ENCODE measurements at regions not wholly inside any gene's neighbourhood (a gene's known extent, or its start where the extent isn't known, plus 50 kb on each side); places are given as distances from the start of the nearest gene placed in this dataset.

DNA sequence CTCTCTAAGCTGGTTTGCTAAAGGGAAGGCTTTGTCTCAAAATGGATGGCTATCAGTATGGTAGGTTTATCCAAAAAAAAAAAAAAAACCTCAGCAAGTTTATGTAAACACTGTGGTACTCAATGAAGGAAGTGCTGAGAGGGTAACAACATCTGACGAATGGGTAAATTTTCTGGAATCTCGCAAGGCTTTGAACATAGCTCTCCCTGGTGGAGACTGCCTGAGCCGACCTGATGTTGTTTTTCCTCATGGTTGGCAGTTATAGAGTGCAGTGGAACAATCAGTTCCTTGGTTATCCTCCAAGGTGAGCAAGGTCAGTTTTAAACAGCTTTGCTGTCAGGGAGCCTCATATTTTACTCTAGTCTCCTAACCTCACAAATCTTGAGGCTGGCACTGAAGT is 94.6 kb downstream of the ZPLD1 start:
- H3K4me1 ChIP-seq (ENCODE audit: control insufficient read depth, insufficient read depth, low read length): peaks cover 4% of the 10 kb centered on the region
- H3K9me3 ChIP-seq (ENCODE audit: control insufficient read depth, low read length): no peaks in the 10 kb centered on the region
- H3K27me3 ChIP-seq (ENCODE audit: control insufficient read depth, insufficient read depth, low read length): no peaks in the 10 kb centered on the region
- H3K4me3 ChIP-seq (ENCODE audit: low read length): no peak overlapping the region
- H3K36me3 ChIP-seq (ENCODE audit: control insufficient read depth, insufficient read depth, low read length): no peaks in the 10 kb centered on the region
- H3K9ac ChIP-seq (ENCODE audit: low read length): no peak overlapping the region

DNA sequence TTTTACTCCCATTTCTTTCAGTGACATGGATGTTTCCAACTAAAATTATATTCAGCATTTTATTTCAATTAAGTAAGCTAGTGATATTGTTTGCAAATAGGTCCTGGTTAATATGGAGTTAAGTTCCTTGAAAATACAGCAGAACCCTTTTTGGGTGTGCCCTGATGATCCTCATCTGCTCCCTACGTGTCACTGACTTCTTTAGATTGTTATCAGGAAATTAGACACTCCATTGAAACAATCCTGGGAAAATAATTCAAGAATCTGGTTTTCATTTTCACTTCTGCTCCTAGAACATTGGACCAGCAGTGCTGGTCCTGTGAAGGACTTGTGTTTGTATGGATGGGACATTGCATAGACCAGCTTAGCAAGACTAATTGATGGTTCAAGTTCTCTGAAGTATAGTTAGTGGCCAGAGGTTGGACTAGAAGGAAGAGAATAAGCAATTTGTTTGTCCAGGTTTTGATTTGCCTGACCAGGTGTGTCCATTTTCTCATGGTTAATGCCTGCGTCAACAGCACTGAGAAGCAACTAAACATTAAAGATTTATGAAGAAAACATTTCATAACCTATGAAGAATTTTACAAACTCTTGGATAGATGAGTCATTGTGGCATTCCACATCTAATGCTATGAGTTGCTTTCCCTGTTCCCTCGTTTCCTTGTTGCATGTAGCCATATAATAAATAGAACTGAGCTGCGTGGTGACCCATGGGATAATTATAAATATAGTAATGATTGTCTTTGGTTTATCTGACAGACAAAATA is 95.8 kb downstream of the ZPLD1 start:
- Histone ChIP-seq H3K9ac (ENCODE audit: low read length) (no peak overlapping the region), H3K9me3 (ENCODE audit: control insufficient read depth, low read length) (no peaks in the 10 kb centered on the region), H3K27me3 (ENCODE audit: control insufficient read depth, insufficient read depth, low read length) (no peaks in the 10 kb centered on the region), H3K4me1 (ENCODE audit: control insufficient read depth, insufficient read depth, low read length) (no peaks in the 10 kb centered on the region), H3K36me3 (ENCODE audit: control insufficient read depth, insufficient read depth, low read length) (no peaks in the 10 kb centered on the region), H3K4me3 (ENCODE audit: low read length) (no peak overlapping the region)

DNA sequence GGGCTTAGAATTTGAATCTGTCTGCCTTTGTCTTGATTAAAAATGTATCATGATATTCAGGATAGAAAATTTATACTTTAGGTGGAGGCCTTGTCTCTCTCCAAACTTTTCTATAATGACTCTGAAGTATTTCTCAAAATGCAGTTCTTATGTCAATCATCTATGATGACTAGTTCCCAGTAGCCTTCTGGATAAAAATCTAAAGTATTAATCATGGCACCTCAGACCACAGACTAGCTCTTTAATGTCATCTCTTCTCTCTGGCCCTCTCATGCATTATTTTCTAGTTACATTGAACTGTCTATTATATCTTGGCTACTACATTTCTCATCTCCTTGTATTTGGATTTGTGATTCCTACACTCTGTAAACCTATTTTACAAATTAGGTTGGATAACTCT is 96.9 kb downstream of the ZPLD1 start:
- no peaks in the 10 kb centered on the region for H3K9me3 ChIP-seq (ENCODE audit: control insufficient read depth, low read length)
- no peaks in the 10 kb centered on the region for H3K36me3 ChIP-seq (ENCODE audit: control insufficient read depth, insufficient read depth, low read length)
- H3K9ac ChIP-seq (ENCODE audit: low read length): no peak overlapping the region
- H3K4me3 ChIP-seq (ENCODE audit: low read length): no peak overlapping the region
- no peaks in the 10 kb centered on the region for H3K4me1 ChIP-seq (ENCODE audit: control insufficient read depth, insufficient read depth, low read length)
- H3K27me3 ChIP-seq (ENCODE audit: control insufficient read depth, insufficient read depth, low read length): no peaks in the 10 kb centered on the region

DNA sequence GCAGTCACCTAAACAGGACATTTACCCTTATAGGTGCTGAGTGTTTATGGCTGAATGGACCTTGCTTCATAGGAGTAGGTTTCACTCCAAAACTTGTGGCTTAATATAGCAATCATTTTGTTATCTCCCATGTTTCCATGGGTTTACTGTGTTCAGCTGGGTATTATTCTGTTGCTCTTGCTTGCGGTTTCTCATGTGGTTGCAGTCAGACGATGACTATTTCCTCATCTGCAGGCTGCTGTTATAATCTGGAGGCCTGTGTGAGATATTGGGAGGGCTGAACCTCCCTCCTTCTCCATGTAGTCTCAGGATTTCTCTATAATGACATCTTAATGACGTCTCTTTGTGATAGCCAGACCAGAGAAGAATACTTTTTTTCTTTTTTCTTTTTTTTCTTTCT is 98.1 kb downstream of the ZPLD1 start:
- Histone ChIP-seq H3K27me3 (ENCODE audit: control insufficient read depth, insufficient read depth, low read length) (no peaks in the 10 kb centered on the region), H3K9ac (ENCODE audit: low read length) (no peak overlapping the region), H3K36me3 (ENCODE audit: control insufficient read depth, insufficient read depth, low read length) (no peaks in the 10 kb centered on the region), H3K4me1 (ENCODE audit: control insufficient read depth, insufficient read depth, low read length) (no peaks in the 10 kb centered on the region), H3K4me3 (ENCODE audit: low read length) (no peak overlapping the region), H3K9me3 (ENCODE audit: control insufficient read depth, low read length) (no peaks in the 10 kb centered on the region)

DNA sequence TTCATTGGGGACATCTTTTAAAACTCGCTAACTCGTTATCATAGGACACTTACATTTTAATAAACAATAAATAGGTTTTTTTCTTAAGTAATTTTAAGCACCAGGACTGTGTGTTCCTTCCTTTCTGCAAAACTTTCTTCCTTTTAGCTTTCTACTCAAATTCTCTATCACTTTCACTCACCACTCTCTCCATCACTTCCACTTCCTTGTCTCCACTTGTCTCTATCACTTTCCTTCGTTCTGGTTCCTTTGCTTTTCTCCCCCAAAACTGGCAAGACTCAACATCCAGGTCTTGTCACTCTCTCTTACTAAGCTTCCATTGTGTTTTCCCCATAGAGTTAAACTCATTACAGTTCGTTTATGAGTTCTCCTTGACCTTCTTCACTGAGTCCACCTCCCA is 99.0 kb downstream of the ZPLD1 start:
- Histone ChIP-seq H3K4me1 (ENCODE audit: control insufficient read depth, insufficient read depth, low read length) (no peaks in the 10 kb centered on the region), H3K4me3 (ENCODE audit: low read length) (no peak overlapping the region), H3K36me3 (ENCODE audit: control insufficient read depth, insufficient read depth, low read length) (no peaks in the 10 kb centered on the region), H3K27me3 (ENCODE audit: control insufficient read depth, insufficient read depth, low read length) (no peaks in the 10 kb centered on the region), H3K9me3 (ENCODE audit: control insufficient read depth, low read length) (no peaks in the 10 kb centered on the region), H3K9ac (ENCODE audit: low read length) (no peak overlapping the region)

DNA sequence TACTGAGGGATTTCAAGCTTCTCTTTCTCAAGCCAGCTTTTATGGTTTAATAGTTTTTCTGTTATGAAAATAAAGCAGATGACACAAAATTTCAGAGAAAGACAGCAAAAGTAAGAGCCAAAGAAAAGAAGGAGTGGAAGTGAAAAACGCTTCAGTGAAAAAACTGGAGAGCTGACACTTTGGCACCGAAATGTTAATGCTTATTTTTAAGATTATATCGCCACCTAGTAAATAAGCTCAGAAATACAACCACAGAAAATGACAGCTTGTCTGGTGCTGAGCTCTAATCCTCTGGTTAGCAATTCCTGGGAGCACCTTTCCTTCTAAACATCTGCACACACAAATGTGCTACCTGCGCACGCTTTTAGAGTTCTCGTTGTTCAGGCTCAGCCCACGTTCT is 101.6 kb downstream of the ZPLD1 start:
- Histone ChIP-seq H3K9ac (ENCODE audit: low read length) (no peak overlapping the region), H3K9me3 (ENCODE audit: control insufficient read depth, low read length) (no peaks in the 10 kb centered on the region), H3K4me1 (ENCODE audit: control insufficient read depth, insufficient read depth, low read length) (no peaks in the 10 kb centered on the region), H3K27me3 (ENCODE audit: control insufficient read depth, insufficient read depth, low read length) (no peaks in the 10 kb centered on the region), H3K36me3 (ENCODE audit: control insufficient read depth, insufficient read depth, low read length) (no peaks in the 10 kb centered on the region), H3K4me3 (ENCODE audit: low read length) (no peak overlapping the region)

DNA sequence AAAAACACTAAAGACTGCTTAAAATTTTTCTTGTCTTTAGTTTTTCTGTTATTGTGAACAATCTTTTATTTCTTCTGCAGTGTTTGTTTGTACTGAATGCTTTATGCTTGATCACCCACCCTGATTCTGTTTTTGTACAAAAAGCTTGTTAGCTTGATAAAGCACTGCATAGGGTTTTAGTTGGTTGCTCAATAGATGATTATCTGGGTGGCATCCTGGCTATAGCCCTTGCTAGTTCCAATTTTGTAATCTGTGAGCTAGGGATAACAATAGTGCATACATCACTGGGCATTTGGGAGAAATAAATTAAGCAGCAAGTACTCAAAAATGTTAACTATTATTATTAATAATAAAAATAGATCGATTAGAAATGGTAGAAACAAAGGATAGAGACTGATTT is 102.3 kb downstream of the ZPLD1 start:
- Histone ChIP-seq H3K4me1 (ENCODE audit: control insufficient read depth, insufficient read depth, low read length) (no peaks in the 10 kb centered on the region), H3K4me3 (ENCODE audit: low read length) (no peak overlapping the region), H3K27me3 (ENCODE audit: control insufficient read depth, insufficient read depth, low read length) (no peaks in the 10 kb centered on the region), H3K36me3 (ENCODE audit: control insufficient read depth, insufficient read depth, low read length) (no peaks in the 10 kb centered on the region), H3K9ac (ENCODE audit: low read length) (no peak overlapping the region), H3K9me3 (ENCODE audit: control insufficient read depth, low read length) (no peaks in the 10 kb centered on the region)

DNA sequence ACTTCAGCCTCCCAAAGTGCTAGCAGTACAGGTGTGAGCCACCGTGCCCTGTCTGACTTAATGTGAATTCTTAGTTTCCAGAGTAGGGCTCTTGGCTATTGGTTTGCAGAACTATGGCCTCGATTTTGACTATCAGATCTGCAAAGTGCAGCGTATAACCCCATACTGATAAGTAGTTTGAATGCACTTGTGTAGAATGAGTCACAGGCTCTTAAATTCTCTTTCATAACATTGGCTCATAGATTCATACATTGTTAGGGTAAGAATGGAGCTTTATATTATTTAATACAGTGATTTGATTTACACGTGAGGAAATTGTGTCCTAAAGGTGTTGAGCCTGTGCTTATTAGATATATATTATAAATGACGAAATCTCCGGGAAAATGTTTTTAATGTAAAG is 109.9 kb downstream of the ZPLD1 start:
- H3K9me3 ChIP-seq (ENCODE audit: control insufficient read depth, low read length): no peaks in the 10 kb centered on the region
- no peak overlapping the region for H3K4me3 ChIP-seq (ENCODE audit: low read length)
- H3K4me1 ChIP-seq (ENCODE audit: control insufficient read depth, insufficient read depth, low read length): no peaks in the 10 kb centered on the region
- H3K36me3 ChIP-seq (ENCODE audit: control insufficient read depth, insufficient read depth, low read length): no peaks in the 10 kb centered on the region
- H3K9ac ChIP-seq (ENCODE audit: low read length): no peak overlapping the region
- no peaks in the 10 kb centered on the region for H3K27me3 ChIP-seq (ENCODE audit: control insufficient read depth, insufficient read depth, low read length)

DNA sequence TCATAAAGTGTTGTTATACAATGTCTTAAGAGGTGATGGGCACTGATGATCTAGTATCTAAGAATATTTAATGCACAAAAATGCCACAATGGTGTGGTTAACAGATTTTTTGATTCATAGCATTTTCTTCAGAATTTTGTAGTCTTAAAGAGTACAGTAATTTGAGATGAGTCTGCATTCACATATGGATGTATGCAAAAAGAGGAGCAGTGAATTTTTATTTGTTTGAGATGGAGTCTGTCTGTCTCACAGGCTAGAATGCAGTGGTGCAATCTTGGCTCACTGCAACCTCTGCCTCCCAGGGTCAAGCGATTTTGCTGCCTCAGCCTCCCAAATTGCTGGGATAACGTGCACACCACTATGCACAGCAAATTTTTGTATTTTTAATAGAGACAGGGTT is 110.5 kb downstream of the ZPLD1 start:
- Histone ChIP-seq H3K9me3 (ENCODE audit: control insufficient read depth, low read length) (no peaks in the 10 kb centered on the region), H3K4me3 (ENCODE audit: low read length) (no peak overlapping the region), H3K36me3 (ENCODE audit: control insufficient read depth, insufficient read depth, low read length) (no peaks in the 10 kb centered on the region), H3K9ac (ENCODE audit: low read length) (no peak overlapping the region), H3K27me3 (ENCODE audit: control insufficient read depth, insufficient read depth, low read length) (no peaks in the 10 kb centered on the region), H3K4me1 (ENCODE audit: control insufficient read depth, insufficient read depth, low read length) (no peaks in the 10 kb centered on the region)

DNA sequence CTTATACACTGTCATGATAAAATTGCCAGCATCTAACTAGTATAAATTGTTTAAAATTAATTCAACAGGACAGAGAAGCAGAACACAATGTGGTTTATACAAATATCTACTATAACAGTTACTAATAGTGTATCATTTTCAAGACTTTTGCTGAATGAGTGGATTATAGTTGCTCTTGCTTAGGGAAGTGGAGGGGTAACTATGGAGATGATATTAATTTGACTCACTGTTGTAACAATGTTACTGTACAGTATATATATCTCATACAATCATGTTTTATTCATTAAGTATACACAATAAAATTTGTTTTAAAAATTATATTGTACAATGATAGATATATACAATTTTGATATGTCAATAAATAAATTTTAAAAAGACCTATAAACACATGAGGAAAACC is 119.1 kb downstream of the ZPLD1 start:
- no peaks in the 10 kb centered on the region for H3K4me1 ChIP-seq (ENCODE audit: control insufficient read depth, insufficient read depth, low read length)

DNA sequence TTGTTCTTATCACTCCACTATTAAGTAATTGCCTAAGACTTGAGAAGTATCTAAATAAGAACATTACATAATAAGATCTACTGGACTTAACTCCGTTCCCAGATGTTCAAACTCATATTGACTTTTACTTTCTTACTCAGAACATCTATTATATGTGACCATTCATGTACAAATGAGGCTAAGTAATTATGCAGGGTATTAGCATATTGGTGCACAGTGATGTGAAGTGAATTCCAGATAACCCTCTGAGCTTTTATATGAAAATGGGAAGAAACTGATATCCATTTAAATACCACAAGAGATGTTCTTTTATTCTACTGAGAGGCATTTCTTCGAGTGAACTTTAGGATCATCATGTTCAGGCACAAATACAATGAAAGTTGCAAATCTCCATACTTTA is 135.7 kb downstream of the ZPLD1 start:
- H3K4me1 ChIP-seq (ENCODE audit: control insufficient read depth, insufficient read depth, low read length): no peaks in the 10 kb centered on the region
- H3K9ac ChIP-seq (ENCODE audit: low read length): no peak overlapping the region
- H3K4me3 ChIP-seq (ENCODE audit: low read length): no peak overlapping the region
- no peaks in the 10 kb centered on the region for H3K9me3 ChIP-seq (ENCODE audit: control insufficient read depth, low read length)
- H3K36me3 ChIP-seq (ENCODE audit: control insufficient read depth, insufficient read depth, low read length): no peaks in the 10 kb centered on the region
- no peaks in the 10 kb centered on the region for H3K27me3 ChIP-seq (ENCODE audit: control insufficient read depth, insufficient read depth, low read length)

More for the DNA sequence above, 119.1 kb downstream of the ZPLD1 start:
- H3K9ac ChIP-seq (ENCODE audit: low read length): no peak overlapping the region
- no peaks in the 10 kb centered on the region for H3K9me3 ChIP-seq (ENCODE audit: control insufficient read depth, low read length)
- no peak overlapping the region for H3K4me3 ChIP-seq (ENCODE audit: low read length)
- no peaks in the 10 kb centered on the region for H3K27me3 ChIP-seq (ENCODE audit: control insufficient read depth, insufficient read depth, low read length)
- H3K36me3 ChIP-seq (ENCODE audit: control insufficient read depth, insufficient read depth, low read length): no peaks in the 10 kb centered on the region

DNA sequence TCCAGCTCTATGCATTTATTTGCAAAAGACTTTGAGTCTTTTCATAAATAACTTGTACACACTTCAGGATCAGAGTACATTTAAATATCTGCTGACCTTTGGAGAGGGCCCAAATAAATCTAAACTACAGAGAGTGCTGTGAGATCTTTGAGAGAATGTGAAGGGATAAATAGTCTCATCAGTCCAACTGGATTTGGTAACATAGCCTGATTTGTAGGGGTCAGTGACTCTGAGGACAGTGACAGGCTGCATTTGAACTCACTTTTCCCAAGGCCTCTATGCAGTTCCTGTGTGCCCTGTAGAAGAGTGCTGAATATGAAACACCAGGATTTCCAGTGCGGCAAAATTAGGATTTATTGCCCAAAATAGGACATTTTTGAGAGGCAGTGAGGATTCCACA is 136.2 kb downstream of the ZPLD1 start:
- H3K4me3 ChIP-seq (ENCODE audit: low read length): no peak overlapping the region
- no peaks in the 10 kb centered on the region for H3K27me3 ChIP-seq (ENCODE audit: control insufficient read depth, insufficient read depth, low read length)
- H3K4me1 ChIP-seq (ENCODE audit: control insufficient read depth, insufficient read depth, low read length): no peaks in the 10 kb centered on the region
- H3K9ac ChIP-seq (ENCODE audit: low read length): no peak overlapping the region
- H3K36me3 ChIP-seq (ENCODE audit: control insufficient read depth, insufficient read depth, low read length): no peaks in the 10 kb centered on the region
- no peaks in the 10 kb centered on the region for H3K9me3 ChIP-seq (ENCODE audit: control insufficient read depth, low read length)
